NCI-H2227 (cell line): ENCODE measurements at regions not wholly inside any gene's neighbourhood (a gene's known extent, or its start where the extent isn't known, plus 50 kb on each side); places are given as distances from the start of the nearest gene placed in this dataset.

Source experiments
- DNase-seq: peaks from one replicate; lab custom pipeline; 2025; ENCODE audit not compliant: unreplicated experiment; lab: John Stamatoyannopoulos, UW

DNA sequence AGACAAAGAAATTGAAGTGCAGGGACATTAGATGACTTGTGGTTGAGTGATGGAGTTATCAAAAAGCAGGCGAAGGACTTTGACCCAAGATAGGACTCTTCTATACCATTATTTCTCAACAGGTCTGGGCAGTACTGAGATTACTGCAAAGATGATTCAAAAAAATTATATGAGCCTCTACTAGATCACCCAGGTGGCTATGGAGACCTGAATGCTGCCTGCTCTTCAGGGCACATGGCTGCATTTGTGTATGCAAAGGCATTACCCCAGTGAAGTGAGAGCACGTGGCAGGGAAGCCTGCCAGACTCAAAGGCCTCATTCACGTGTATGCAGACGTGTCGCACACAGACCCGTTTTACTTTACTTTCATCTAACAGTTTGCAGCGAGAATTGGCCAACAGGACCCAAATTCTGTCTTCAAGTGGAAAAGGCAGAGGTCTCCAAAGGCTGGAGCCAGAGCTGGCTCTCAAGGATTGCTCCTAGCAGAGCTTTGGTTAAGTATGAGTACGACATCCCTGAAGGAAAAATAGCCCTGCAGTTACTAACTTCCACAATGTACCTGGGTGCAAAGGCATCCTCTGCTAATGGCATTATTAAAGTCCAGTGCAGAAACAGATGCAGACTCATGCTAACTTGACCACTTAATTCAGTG lies 113.8 kb upstream of the ARMC2 start:
- no peak for DNase-seq

DNA sequence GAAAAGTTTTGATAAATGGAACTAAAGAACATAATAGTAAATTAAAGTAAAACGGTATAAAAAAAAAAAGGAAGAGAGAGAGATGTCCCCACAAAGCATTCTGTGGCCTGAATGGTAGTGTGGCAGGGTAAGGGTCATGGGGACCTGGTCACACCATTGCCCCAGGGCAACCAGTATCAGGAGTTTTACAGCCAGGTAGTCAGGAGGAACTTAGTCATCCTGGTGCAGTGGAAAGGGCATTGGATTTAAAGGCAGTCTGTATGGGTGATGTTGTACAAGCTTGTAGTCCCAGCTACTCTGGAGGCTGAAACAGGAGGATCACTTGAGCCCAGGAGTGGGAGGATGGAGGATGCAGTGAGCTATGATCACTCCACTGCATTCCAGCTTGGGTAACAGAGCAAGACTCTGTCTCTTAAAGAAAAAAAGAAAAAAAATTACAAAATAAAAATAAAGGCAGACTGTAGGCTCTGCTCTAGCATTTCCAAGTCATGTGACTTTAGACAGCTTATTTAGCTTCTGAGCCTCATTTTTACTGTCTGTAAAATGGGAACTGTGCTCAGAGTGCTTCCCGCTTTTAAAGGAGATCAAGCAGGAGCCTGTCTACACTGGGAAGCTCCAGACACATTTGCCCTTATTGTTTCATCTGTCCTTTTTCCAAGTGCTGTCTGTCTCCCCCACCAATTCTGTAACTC lies 112.8 kb upstream of the ARMC2 start:
- no peak for DNase-seq

DNA sequence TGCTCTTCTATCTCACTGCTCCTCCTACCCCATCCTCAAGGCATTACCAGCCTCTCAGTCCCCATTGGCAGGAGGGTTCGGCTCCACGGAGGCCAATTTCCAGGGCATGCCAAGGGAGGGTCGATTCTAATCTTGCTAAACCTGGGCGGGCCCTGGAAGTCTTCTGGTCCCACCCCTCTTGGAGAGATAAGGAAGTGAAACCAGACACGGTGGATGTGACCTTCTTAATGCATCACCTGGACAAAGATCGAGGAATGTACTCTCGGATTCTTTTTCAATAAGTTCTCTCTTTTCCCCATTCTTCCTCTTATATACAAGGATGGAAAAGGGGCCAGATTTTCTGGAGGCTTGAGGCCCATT lies 112.2 kb upstream of the ARMC2 start:
- no peak for DNase-seq

DNA sequence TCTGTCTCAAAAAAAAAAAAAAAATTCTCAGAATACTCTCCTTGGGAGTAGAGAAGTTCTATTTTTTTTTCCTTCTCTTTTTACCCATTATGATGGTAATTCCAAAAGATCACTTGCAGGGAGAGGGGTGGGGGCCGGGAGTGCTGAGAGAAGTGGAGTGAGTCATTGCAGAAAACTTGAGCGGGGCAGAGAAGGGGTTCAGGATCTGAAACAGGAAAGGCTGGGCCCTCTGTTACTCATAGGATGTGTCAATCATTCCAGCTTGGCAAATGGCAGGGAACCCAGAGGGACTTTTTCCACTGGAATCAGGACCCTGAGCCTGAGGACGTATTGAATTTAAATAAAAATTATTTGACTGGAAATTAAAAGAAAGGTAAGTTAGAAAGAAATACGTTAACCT lies 111.4 kb upstream of the ARMC2 start:
- DNase-seq, result no peak

DNA sequence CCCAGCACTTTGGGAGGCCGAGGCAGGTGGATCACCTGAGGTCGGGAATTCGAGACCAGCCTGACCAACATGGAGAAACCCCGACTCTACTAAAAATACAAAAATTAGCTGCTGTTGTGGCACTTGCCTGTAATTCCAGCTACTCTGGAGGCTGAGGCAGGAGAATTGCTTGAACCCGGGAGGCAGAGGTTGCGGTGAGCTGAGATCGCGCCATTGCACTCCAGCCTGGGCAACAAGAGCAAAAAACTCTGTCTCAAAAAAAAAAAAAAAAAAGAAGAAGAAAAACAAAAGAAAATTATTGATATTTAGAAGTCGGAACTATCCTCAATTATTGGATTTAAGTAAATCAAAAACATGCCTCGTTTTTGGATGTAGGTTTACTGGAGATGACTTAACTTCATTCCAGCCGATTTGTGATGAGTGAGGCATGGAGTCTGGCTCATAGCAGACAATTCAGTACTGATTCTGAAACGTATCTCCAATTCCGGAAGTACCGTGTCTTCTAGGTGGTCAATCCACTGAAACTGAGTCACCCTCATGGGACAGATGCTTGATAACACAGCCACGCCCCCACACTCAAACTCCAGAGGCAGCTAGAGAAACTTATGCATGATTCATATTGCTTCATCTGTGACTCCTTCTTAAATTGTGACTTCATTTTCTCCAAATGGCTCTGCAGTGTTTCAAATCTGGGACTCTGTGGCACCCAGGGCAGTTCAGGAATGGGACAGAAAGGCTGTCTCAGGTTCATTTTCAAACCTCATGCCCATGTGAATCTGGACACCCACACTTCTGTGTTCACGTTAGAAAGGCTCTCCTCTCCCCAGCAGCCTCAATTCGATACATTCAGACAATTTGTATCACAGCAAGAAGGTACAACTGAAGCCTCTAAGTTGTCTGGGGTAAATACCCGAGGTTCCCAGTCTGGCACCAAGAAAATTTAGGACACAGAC lies 110.4 kb upstream of the ARMC2 start:
- DNase-seq, result no peak

DNA sequence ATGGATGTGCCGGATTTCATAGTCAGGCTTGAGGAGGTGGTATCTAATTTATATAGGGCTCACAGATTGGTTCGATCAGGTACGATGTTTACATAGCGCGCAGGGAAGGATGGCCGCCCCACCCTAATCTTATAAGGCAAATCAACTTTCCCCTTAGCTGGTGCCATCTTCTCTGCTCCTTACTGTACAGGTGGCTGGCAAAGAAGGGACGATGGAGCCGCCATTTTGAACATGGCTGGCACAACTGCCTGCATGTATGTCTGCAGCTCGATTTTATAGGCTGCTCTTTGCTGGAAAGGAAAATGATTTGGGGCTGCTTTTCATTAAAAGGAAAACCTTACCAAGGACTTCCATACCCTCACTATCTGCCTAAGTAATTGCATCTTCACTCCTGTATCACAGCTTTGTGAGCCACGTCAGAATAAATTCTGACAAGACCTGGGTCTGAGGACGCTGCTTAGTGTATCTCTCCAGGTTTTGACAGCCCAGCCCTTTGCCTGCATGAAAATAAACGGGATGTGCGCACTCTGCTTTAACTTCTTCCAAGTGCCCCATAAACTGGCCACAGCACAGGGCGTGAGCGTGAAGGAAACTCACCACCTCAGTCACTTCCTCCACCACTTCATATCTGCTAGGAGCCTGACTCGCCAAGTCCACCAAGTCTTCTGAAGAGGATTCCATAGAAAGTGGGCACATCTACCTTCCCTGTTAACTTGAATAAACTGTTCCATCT lies 109.4 kb upstream of the ARMC2 start:
- DNase-seq, result no peak

DNA sequence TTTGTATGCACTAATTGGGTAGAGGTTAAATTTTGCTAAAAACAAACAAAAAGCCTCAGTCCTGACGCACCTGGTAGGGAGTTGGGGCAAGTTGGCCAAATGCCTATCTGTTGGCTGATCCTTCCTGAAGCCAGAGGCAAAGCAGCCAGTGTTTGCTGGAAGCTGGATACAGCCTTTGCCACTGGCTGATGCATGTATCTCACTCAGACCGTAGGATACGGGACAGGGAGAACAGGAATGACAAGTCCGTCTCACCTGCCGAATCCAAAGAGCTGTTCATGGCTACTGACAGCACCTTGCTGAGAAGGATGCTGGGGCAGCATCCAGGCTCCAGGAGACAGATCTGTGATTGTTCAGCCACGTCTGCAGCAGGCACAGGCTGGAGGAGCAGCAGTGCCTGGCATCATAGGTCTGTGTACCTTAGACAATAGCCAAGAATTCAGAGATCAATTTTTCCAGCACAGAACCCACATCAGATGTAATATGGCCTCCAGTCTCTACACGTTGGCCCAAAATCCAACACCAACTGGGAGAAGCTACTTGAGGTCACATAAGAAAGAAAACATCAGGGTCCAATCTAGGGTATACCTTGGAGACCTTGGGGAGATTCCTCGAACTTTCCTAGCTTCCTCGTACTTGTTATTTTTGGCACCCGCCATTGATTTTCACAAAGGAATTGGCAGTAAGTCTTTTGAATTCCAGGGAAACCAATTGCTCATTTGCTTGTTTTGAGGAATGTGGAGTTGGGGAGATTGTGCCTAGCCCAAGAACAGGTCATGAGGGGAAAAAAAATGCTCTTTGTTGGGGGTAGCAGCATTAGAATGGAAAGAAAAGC lies 108.5 kb upstream of the ARMC2 start:
- no peak for DNase-seq

DNA sequence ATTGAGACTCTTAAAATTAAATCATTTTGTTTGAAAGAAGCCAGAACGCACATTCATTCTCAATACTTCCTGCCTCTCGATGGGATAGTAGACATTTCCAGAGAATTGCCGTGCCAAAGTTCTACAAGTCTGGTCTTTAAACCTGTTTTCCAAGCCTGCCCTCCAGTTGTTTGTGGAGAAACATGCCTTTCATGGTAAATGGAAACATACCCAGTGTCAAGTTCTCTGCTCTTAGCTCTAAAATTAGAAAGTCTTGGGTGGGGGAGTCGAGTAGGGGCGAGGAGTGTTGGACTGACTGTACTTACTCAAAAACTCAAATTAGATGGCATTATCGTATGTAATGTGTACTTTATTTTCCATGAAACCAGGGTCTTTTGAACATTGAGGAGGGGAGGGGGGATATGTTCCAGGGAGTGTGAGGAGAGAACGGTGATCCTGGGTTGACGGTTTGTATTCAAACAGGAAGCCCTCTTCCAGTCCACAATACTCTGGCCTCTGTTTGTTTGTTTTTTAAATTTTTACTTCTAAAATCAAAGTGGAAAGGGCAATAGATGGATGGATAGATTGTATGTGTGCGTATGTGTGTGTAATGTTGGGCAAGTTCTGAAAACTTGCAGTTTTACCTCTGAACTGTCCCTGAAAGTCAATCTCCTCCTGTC lies 106.8 kb upstream of the ARMC2 start:
- no peak for DNase-seq

DNA sequence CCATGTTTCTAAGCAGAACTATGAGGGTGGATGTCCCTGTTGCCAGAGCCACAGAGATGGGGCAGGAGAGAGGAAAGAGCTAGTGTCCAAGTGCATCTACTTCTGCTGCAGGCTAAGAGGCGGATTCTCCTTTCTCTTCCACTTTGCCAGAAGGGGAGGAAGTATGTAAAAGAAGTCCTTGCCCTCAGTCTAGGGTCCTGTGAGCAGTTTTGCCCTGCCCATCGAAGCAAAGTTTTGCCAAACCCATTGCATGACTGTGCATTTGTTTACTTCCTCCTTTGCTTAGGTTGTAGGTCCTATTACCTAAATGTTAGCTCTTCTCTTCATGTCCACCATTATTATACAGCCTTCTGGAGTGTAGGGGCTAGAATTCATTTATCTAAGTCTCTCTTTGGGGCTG lies 106.2 kb upstream of the ARMC2 start:
- no peak for DNase-seq

DNA sequence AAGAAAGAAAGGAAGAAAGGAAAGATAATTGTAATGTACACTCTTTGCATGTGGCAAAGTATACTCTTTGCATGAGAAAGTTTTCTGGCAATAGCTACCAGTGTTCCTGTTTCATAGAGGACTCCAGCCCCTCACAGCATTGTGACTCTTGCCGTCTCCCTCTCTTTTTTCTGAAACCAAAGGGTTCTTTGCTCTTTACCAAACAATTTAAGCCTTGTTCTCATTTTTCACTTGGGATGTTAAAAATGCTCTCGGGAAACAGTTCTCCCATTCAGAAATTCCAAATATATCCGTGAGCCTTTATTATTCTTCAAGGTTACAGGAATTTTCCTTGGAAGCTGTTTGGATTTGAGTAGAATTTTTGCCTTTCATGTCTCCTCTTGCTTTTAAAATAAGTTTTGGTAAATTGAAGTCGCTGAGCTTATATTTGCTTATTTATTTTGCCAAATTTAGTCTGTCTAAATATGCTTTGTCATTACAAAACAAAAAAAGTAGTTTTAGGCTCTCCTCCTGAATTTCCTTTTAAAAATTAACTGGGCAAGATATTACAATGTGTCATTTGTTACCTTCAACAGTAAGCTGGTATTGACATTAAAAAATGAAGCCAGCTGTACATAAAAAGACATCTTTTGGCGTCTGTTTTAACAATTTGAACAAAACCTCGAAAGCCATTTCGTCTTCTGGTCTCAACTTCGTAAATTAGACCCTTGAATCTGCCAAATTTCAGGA lies 103.8 kb upstream of the ARMC2 start:
- no peak for DNase-seq

DNA sequence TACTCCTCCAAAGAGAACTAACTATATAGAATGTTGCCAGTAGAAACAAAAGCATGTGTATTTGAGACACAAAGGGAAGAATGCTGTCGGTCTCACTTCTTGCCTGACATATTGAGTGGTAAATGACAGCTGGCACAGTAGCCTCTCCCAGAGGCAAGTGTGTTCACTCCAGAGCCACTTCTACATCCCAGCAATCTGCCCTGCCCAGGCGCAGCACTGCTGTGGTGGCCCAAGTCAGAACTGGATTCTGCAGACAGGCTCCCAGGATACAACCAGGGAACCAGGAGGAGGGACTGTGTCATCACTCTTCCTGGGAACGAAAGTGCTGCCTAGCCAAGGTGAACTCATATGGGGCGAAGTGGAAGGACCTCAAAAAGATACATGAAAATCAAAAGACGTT lies 103.2 kb upstream of the ARMC2 start:
- DNase-seq, result no peak

DNA sequence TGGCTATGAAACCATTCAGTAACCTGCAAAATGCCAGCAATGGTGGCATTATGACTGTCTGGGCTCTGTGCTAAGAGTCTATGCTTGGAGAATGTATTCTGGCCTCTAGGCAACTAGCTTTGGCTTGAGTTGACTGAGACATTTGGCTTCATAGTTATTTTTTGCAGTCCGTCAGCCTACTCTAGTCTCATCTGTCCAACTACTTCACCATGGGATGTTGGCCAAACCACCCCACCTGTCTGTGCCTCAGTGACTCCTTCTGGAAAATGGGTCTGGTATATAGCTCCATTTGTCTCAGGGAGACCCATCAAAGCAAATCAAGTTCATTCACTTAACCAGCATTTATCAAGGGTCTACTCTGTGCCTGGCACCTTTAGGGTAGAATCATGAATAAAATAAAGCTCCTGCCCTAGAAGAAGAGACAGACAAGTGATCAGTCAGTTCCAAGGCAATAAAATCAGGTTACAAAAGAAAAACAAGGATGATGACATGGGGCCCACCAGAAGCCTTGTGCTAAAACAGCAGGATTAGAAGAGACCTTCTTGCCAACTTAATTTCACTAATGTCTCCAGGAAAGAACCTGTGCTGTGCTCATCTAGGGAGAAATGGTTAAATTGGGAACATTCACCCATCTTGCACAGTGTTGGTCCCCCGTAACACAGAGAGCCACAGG lies 102.4 kb upstream of the ARMC2 start:
- DNase-seq, result no peak

DNA sequence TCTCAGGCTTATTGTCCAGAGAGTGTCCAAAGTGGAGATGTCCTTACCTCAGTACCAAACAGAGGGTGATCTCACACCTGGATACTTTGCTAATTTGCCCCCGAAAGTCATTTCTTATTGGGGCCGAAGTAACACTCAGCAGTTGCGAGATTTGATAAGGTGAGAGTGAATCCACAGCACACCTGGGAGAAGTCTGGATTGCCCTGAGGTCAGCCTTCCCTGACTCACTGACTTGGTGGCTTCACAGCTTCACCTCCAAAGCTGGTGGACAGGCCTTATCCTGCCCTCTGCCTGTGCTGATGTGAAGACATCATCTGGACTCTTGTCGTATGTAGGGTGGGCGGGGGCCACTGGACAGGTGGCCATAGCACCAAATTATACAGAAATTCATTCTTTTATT lies 101.9 kb upstream of the ARMC2 start:
- DNase-seq, result no peak

DNA sequence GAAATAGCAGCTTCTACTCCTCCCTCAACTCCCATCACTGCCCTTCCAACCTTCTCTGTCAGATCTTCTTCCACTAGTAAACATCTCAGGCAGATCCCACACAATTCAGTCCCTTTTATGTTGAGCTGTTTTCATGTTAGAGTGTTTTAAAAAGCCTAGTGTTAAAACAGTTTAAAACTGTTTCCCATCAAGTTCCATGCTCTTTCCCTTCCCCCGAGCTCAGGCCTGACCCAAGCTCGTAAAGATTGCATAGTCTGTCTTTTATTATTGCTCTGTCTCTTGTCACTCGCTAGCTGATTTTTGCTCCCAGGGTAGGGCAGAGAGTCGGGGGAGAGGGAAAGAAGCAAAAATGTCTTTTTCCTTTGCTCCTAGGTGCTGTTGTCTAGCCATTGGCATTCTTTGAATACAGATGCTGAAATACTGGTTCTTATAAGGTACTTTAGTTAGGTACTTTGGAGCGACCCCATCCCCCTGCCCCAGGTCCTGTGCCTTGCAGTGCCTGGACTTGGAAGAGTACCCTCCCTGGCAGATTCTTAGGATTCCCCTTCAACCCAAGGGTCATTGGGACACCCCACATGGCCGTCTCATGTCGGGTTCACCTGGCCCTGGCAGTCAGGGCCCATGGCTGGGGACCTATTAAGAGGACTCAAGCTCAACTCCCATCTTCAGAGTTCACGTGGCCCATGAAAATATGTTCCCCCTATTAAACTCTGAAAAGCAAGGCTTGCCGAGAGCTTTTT lies 101.2 kb upstream of the ARMC2 start:
- DNase-seq, result no peak

DNA sequence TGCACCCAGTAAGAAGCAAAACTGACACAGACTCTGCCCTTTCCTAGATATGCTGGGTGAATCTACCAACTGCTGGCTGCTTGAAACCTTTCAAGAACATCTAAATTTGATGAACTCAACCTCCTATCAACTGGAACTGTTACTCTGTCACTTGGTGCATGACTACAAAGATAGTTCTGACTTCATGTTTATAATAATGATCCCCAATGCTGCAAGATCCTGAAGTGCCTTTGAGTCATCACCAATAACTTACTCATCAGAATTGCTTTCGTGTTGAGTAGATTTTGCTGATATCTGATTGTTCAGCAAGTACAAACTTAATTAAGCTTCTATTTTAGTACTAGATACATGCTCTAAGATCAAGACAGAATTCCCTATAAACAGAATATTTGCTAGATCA lies 100.2 kb upstream of the ARMC2 start:
- no peak for DNase-seq

DNA sequence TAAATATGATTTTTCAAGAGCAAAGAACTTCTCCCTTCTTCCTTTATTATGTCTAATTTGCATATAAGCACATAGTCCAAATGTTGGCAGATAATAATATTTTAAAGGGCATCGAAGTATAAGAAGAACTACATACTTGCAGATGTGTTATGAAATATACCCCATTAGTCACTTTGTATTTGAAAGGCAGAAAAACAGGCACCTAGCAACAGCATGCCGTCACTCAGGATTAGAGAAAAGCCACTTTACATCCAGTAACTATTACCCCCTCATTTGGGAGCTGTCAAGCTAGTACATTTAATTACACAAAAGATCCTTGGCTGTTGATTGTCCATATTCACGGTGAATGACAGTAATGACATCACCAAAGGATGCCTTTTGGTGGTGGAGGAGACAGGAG lies 99.3 kb upstream of the ARMC2 start:
- DNase-seq, result no peak

DNA sequence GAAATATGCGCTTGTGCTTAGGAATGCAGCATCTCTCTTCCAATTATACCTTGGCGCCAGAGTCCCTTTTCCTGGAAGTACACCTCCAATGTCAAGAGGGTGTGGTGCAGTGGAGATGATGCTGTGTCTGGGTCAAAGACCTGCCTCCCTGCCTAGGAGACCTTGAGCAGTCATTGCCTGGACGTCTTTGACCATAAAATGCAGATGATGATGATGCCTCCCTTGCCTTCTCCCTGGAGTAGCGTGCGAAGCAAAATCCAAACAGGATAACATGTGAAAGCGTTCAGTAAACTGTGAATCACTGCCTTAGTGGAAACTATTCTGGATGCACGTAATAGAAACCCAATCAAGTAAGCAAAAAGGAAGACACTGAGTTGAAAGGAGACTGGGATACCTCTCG lies 97.4 kb upstream of the ARMC2 start:
- no peak for DNase-seq

DNA sequence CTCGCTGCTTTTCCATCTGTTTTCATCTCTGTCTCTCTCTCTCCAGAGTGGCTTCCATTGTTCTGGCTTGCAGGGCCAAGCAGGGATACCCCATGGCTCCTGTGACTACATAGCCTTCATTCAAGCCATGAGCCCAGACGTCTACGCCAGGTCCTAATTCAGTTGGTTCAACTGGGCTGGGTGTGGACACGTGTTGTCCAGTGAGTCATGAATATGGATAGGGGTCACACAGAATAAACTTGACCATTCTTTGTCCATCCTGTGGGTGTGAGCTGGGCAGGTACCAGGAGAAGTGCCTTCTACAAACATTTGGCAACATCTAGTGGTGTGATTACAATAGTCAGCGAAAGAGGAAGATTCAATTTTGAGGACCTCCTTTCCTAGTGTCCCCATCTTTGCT lies 96.9 kb upstream of the ARMC2 start:
- no peak for DNase-seq
